HG02763 (cell line): ENCODE measurements at regions not wholly inside any gene's neighbourhood (a gene's known extent, or its start where the extent isn't known, plus 50 kb on each side); places are given as distances from the start of the nearest gene placed in this dataset.
"Not testable (repeated sequence)": the region's sequence is repeated elsewhere in the genome, so short reads cannot be mapped to it uniquely, and the experiment has no call there.

Experiments
- ATAC-seq: cut with Tn5 transposase; IDR thresholded peaks from one replicate; pipeline ENCODE4 v1.9.1; 2021; ENCODE audit warnings: mild to moderate bottlenecking, moderate library complexity; ENCODE audit not compliant: unreplicated experiment

DNA sequence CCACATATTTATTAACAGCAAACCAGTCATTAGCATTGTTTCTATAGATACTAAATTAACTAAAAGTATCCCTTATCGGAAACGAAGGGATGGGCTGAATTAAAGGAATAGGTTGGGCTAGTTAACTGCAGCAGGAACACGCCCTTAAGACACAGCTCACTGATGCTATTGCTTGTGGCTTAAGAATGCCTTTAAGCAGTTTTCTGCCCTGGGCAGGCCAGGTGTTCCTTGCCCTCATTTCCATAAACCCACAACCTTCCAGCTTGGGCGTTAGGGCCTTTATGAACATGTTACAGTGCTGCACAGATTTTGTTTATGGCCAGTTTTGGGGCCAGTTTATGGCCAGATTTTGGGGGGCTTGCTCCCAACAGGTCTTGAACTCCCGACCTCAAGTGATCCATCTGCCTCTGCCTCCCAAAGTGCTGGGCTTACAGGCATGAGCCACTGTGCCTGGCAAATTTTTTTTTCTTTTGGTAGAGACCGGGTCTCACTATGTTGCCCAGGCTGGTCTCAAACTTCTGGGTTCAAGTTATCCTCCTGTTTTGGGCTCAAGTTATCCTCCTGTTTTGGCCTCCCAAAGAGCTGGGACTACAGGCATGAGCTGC, 90.1 kb upstream of the GRIN2A start:
- not testable (repeated sequence) for ATAC-seq

DNA sequence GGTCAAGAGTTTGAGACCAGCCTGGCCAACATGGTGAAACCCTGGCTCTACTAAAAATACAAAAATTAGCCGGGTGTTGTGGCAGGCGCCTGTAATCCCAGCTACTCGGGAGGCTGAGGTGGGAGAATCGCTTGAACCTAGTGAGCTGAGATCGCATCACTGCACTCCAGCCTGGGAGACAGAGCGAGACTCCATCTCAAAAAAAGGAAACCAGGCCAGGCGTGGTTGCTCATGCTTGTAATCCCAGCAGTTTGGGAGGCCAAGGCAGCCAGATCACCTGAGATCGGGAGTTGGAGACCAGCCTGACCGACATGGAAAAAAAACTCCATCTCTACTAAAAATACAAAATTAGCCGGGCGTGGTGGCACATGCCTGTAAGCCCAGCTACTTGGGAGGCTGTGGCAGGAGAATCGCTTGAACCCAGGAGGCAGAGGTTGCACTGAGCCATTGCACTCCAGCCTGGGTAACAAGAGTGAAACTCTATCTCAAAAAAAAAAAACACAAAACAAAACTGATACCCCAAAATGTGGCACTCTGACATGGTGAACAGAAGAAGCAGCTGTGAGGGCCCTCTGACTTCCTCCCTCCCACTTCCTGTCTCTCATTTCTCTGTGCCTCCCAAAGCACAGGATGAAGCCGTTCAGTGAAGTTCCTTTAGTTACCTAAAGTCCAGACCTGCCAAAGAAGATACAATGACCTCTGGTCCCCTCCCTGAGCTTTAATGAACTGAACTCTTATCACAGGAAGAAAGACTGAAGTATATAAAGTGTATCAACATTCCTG, 93.2 kb upstream of the GRIN2A start:
- peak; percentile 42 for ATAC-seq

GRCh38 chr16:10277597-10277996, 95.4 kb upstream of the GRIN2A start:
- no peak for ATAC-seq

- ATAC-seq, result no peak
Measured at GRCh38 chr16:10280262-10281170, 98.3 kb upstream of the GRIN2A start.

DNA sequence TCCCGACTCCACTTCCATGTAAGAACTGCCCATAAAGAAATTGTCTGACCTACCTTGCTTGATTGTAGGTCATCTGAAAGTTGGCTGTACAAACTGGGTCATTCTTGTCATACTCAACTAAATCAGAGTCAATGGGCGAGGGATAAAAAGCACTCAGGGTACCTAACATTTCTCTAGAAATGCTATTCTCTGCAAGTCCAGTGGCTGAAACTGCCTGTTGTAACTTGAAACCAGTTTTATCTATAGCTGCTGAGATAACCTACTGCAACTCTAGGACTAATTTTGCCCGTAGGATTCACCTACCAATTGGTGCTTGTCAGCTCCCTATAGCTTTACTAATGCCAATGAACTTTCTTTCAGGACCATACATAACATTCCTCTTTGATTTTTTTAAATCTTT, 100.1 kb upstream of the GRIN2A start:
- ATAC-seq, result no peak

DNA sequence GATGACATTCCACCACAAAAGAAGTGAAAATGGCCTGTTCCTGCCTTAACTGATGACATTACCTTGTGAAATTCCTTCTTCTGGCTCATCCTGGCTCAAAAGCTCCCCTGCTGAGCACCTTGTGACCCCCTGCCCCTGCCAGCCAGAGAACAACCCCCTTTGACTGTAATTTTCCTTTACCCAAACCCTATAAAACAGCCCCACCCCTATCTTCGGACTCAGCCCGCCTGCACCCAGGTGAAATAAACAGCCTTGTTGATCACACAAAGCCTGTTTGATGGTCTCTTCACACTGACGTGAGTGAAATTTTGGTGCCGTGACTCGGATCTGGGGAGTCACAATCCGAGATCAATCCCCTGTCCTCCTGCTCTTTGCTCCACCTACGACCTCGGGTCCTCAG, 101.0 kb upstream of the GRIN2A start:
- not testable (repeated sequence) for ATAC-seq

DNA sequence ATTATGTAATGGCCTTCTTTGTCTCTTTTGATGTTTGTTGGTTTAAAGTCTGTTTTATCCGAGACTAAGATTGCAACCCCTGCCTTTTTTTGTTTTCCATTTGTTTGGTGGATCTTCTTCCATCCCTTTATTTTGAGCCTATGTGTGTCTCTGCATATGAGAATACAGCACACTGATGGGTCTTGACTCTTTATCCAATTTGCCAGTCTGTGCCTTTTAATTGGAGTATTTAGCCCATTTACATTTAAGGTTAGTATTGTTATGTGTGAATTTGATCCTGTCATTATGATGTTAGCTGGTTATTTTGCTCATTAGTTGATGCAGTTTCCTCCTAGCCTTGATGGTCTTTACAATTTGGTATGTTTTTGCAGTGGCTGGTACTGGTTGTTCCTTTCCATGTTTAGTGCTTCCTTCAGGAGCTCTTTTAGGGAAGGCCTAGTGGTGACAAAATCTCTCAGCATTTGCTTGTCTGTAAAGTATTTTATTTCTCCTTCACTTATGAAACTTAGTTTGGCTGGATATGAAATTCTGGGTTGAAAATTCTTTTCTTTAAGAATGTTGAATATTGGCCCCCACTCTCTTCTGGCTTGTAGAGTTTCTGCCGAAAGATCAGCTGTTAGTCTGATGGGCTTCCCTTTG, 95.3 kb upstream of the ATF7IP2 start:
- ATAC-seq, result not testable (repeated sequence)

DNA sequence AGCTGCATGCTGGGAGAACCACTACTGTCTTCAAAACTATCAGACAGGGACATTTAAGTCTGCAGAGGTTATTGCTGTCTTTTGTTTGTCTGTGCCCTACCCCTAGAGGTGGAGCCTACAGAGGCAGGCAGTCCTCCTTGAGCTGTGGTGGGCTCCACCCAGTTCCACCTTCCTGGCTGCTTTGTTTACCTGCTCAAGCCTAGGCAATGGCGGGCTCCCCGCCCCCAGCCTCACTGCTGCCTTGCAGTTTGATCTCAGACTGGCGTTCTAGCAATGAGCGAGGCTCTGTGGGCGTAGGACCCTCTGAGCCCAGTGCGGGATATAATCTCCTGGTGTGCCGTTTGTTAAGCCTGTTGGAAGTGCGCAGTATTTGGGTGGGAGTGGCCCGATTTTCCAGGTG, 93.7 kb upstream of the ATF7IP2 start:
- not testable (repeated sequence) for ATAC-seq

DNA sequence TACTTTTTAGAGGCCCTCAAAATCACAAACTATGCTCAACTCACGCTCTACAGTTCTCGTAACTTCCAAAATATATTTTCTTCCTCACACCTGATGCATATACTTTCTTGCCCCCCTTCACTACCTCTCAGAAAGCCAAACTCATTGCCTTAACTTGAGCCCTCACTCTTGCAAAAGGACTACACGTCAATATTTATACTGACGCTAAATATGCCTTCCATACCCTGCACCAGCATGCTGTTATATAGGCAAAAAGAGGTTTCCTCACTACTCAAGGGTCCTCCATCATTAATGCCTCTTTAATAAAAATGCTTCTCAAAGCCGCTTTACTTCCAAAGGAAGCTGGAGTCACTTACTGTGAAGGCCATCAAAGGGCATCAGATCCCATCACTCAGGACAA, 92.9 kb upstream of the ATF7IP2 start:
- ATAC-seq, result not testable (repeated sequence)

GRCh38 chr16:10294153-10294552, 91.7 kb upstream of the ATF7IP2 start:
- ATAC-seq, result not testable (repeated sequence)

DNA sequence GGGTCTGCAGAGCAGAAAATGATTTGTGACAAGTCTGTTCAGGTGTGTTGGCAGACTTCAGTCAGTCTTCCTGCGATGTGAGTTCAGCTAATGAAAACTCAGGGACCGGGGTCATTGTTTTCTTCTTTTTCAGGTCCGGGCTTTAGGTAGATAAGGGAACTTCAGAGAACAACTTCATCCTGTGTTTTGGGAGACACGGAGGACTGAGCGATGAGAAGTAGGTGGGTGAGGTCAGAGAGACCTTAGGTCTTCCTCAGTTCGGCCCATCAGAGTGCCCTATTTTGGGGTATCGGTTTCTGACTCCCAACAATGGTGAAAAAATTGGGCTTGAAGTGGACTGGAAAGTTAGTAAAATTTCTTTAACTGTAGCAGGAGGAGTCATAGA, 88.9 kb upstream of the ATF7IP2 start:
- ATAC-seq, result no peak

- ATAC-seq, result peak; percentile 96
Measured at GRCh38 chr16:10297341-10298006, 88.4 kb upstream of the ATF7IP2 start.

DNA sequence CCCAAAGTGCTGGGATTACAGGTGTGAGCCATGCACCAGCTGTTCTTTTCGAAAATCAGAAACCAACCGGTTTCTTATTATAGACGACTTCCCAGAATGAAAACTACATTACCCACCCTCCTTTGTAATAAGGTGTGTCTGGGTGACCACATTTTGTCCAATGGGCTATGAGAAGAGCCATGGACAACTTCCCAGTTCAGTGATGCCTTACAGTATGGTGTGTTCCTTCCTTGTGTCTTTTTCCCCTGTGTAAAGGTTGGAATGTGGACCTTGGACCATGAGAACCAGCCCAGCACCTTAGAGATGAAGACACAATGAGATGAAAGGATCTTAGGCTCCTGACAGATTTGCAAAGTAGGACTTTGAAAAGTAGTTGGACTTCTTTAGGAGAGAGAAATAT, 85.0 kb upstream of the ATF7IP2 start:
- no peak for ATAC-seq

DNA sequence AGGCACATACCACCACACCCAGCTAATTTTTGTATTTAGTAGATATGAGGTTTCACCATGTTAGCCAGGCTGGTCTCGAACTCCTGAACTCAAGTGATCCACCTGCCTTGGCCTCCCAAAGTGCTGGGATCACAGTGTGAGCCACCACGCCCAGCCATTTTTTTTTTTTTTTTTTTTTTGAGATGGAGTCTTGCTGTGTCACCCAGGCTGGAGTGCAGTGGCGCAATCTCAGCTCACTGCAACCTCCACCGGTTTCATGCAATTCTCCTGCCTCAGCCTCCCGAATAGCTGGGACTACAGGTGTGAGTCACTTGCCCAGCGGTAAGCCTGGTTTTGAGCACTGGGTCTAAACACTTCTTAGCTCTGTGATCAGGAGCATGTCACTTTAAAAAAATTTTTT, 84.3 kb upstream of the ATF7IP2 start:
- ATAC-seq, result not testable (repeated sequence)

- no peak for ATAC-seq
Measured at GRCh38 chr16:10305912-10306311, 79.9 kb upstream of the ATF7IP2 start.

DNA sequence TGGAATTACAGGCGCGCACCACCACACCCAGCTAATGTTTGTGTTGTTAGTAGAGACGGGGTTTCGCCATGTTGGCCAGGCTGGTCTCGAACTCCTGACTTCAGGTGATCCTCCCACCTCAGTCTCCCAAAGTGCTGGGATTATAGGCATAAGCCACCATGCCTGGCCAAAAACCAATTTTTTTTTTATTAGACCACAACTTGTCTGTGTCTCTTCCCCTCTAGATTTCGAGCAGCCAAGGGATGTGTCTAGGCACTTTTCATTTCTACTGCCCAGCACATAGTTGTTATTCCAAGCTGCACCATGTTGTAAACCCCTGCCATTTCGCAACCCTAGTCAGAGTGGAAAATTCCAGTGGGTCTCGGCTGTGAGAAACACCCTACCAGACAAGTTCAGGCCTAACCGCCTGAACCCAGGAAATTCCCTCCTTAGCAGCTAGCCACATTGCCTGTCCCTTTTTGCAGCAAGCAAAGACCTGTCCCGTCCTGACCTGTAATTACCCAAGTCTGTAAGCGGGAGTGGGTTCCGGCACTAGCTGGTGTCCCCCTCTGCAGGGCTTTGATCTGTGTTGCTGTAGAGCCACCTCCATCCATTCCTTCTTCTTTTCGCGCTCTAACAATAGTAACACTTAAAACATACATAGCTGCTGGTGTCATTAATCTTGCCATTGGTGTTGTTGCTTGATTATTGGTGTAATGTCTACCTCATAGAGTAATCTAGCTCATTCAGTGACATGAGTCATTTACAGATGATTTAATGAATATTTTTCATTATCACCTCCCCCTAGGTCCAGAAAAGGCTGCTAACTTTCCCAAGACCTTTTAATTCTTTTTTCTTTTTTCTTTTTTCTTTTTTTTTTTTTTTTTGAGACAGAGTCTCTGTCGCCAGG, 77.3 kb upstream of the ATF7IP2 start:
- ATAC-seq, result no peak

DNA sequence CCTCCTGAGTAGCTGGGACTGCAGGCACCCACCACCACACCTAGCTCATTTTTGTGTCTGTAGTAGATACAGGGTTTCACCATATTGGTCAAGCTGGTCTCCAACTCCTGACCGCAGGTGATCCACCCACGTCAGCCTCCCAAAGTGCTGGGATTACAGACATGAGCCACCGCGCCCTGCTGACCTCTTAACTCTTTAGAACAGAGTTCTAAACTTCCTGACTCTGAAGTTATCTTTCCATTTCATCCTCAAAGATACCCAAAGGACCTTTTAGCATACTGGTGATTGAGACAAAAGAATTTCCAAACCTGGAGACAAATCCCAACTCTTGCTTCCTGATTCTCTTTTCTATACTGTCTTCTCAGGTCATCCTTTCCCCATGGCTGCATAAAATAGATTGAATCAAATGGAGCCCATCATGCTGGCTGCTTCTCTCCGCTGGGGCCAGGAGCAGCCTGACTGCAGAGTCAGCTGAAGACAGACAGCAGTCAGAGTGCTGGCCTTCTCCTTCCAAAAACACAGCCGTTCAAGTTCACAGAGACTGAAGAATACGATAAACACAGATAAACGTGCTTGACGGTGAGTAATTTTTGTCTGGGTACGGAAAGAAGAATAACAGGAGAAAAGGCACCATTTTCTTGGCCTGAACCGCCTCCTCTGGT, 76.5 kb upstream of the ATF7IP2 start:
- ATAC-seq, result no peak

- ATAC-seq, result no peak
Measured at GRCh38 chr16:10312008-10312407, 73.9 kb upstream of the ATF7IP2 start.
